Gastrocnemius medialis (tissue), 4 donors: ENCODE measurements at regions not wholly inside any gene's neighbourhood (a gene's known extent, or its start where the extent isn't known, plus 50 kb on each side); places are given as distances from the start of the nearest gene placed in this dataset.
A peak's percentile ranks its signal among the peaks of the same experiment; 100 is the strongest.
"Not testable (repeated sequence)": the region's sequence is repeated elsewhere in the genome, so short reads cannot be mapped to it uniquely, and the experiment has no call there.

Experiments used
- ATAC-seq, 2 donors: fragments of 150-250 bp; one replicate each; pipeline ENCODE4 v1.9.1; 2016
- DNase-seq, 2 donors: peaks; one replicate each; pipeline ENCODE4 v3.0.0-alpha.2; 2019
- H3K27ac ChIP-seq, 4 donors: fragments of 200-600 bp; sonication (generic); 1 replicate in 1 of 4; 2 replicates in 3 of 4; pipeline ENCODE4 v1.5.1; 2016 to 2018; ENCODE audit warnings: mild to moderate bottlenecking in 2 of 4, moderate library complexity in 1 of 4
- H3K27me3 ChIP-seq, 3 donors: fragments of 200-600 bp; sonication (generic) in 2 of 3; 1 replicate in 1 of 3; 2 replicates in 2 of 3; pipeline versions ENCODE4 v1.5.1 to v1.6.0; 2016 to 2019; ENCODE audit warnings: mild to moderate bottlenecking in 1 of 3, moderate library complexity in 1 of 3
- H3K36me3 ChIP-seq, 2 donors: fragments of 200-600 bp; sonication (generic) in 1 of 2; one replicate each; pipeline ENCODE4 v1.5.1; 2017 to 2018
- H3K4me1 ChIP-seq, 2 donors: fragments of 200-600 bp; sonication (generic) in 1 of 2; one replicate each; pipeline ENCODE4 v1.5.1; 2016 to 2017; ENCODE audit warnings: mild to moderate bottlenecking in 2 of 2
- H3K4me3 ChIP-seq, 4 donors: fragments of 200-600 bp; sonication (generic) in 3 of 4; 1 replicate in 1 of 4; 2 replicates in 3 of 4; pipeline ENCODE4 v1.5.1; 2016 to 2019; ENCODE audit warnings: mild to moderate bottlenecking in 2 of 4
- H3K9me3 ChIP-seq, 3 donors: fragments of 200-600 bp; sonication (generic) in 2 of 3; 1 replicate in 1 of 3; 2 replicates in 2 of 3; pipeline ENCODE4 v1.5.1; 2016 to 2019
- in situ Hi-C, 4 donors: fragments of 200-750 bp; cut with MboI; loops; one replicate each; pipeline versions ENCODE4 v1.15.0 to v1.8.0; 2017; ENCODE audit warnings: low sequenced_read_pairs in 4 of 4
- intact Hi-C: fragments of 100-400 bp; cut with DNase I; formaldehyde crosslinking; loops from one replicate; pipeline ENCODE4 v1.15.1; 2023; ENCODE audit warnings: low total_unique reads

DNA sequence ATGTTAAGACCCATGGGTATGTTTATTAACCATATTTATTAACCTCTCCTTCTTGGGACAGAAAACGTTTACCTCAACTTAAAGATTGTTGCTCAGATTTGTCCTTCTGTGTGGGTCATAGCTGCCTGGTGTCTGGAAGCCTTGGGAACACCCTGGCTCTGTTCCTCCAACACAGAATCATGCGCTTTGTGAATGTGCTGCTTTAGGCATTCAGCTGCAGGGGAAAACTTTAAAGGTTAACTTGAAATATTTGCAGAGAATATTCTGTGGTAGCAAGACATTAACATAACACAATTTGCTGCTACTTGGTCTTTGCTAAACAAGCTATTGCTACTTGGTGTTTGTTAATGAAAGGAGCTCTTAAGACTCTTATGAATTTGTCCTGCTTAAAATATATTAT lies 50.5 kb upstream of the THOC3 start:
- H3K9me3 ChIP-seq, H3K27me3 ChIP-seq, DNase-seq, H3K4me3 ChIP-seq, H3K27ac ChIP-seq, H3K4me1 ChIP-seq, in situ Hi-C loops, H3K36me3 ChIP-seq, intact Hi-C loops, ATAC-seq: not testable (repeated sequence)

DNA sequence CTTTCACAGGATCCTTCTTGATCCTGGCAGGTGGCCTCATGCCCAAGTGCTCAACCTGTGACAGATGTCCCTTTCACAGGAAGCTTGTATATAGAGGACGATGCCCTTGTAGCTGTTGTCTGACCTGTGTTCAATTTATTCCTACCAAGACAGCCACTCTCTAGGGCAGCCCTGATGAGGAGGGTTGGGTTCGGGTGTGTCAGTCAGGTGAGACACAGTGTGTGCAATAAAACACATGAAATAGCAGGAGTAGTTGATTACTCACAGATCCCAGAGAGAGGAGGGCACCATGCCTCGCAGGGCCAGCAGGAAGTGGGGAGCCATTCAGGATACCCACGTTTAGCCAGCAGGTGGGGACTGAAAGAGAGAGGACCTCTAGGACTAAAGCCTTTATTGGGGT lies 52.7 kb upstream of the THOC3 start:
- H3K4me1 ChIP-seq, intact Hi-C loops, DNase-seq, H3K36me3 ChIP-seq, ATAC-seq, H3K27ac ChIP-seq, H3K4me3 ChIP-seq, H3K27me3 ChIP-seq, H3K9me3 ChIP-seq, in situ Hi-C loops: not testable (repeated sequence)

DNA sequence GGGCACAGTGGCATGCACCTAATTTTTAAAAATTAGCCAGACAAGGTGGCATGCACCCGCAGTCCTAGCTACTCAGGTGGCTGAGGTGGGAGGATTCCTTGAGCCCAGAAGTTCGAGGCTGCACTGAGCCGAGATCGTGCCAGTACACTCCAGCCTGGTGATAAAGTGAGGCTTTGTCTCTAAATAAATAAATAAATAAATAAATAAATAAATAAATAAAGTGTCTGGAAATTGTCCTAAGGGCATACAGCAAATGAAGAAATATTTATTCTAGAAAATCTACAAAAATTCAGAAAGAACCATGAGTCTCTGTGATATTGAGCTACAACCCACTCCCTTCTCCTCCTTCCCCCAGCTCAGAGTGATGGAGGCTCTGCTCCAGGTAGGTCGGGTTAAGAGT lies 55.4 kb upstream of the THOC3 start:
- intact Hi-C loops, DNase-seq, in situ Hi-C loops, H3K27ac ChIP-seq, H3K27me3 ChIP-seq, ATAC-seq, H3K4me1 ChIP-seq, H3K36me3 ChIP-seq, H3K4me3 ChIP-seq, H3K9me3 ChIP-seq: not testable (repeated sequence)

DNA sequence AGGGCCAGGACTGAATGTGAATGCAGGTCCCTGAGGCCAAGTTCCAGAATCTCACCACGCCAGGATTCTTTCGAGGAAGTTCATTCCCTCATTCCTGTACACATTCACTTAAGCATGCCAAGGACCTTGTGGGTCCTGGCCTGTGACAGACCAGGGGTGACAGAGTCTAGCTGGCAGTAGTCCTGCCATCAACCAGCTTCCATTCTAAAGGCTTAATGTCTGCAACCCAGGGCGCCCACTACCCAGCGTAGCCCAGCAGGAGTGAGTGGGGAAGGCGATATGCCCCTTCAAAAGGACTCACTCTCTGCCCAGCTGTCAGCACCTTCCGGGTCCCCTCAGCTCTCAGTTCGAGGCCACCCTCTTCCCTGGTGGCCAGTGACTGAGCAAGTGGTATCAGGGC lies 61.3 kb upstream of the THOC3 start:
- H3K27me3 ChIP-seq, ATAC-seq, H3K4me3 ChIP-seq, in situ Hi-C loops, H3K27ac ChIP-seq, intact Hi-C loops, H3K9me3 ChIP-seq, DNase-seq, H3K36me3 ChIP-seq, H3K4me1 ChIP-seq: not testable (repeated sequence)

DNA sequence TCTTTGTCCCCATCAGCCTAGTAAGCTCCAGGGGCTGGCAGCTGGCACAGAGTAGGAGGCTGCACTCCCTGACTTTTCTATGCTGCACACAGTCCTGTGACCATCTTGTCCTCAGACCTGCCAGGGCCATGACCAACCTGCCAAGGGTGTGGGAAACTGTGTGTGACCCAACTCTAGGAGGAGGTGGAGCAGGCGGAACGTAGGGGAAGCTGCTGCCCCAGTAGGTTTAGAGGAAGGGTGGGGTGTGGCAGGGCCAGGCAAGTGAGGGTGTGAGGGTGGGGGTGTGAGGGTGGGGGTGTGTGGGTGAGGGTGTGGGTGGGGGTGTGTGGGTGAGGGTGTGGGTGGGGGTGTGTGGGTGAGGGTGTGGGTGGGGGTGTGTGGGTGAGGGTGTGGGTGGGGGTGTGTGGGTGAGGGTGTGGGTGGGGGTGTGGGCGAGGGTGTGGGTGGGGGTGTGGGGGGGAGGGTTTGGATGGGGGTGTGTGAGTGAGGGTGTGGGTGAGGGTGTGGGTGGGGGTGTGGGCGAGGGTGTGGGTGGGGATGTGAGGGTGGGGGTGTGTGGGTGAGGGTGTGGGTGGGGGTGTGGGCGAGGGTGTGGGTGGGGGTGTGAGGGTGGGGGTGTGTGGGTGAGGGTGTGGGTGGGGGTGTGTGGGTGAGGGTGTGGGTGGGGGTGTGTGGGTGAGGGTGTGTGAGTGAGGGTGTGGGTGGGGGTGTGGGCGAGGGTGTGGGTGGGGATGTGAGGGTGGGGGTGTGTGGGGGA lies 62.4 kb upstream of the THOC3 start:
- H3K4me3 ChIP-seq, DNase-seq, in situ Hi-C loops, H3K4me1 ChIP-seq, intact Hi-C loops, H3K36me3 ChIP-seq, H3K27me3 ChIP-seq, H3K9me3 ChIP-seq, H3K27ac ChIP-seq, ATAC-seq: not testable (repeated sequence)

DNA sequence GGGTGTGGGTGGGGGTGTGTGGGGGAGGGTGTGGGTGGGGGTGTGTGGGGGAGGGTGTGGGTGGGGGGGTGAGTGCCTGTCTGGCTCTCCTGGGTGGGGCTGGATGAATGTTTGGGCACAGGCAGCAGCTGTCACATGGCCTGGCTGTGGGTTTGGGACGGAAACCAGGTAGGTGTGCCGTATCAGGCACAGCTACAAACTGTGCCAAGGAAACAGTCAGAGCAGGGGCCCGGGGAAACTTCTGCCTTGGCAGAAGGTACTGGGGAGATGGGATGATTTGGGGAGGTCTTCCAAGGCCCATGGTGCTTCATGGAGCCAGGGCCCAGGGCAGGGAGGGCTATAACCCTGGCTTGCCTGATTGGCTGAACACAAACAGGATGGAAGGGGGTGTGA lies 63.0 kb upstream of the THOC3 start:
- intact Hi-C loops, in situ Hi-C loops, DNase-seq, H3K27ac ChIP-seq, H3K9me3 ChIP-seq, H3K4me3 ChIP-seq, ATAC-seq, H3K27me3 ChIP-seq, H3K36me3 ChIP-seq, H3K4me1 ChIP-seq: not testable (repeated sequence)

DNA sequence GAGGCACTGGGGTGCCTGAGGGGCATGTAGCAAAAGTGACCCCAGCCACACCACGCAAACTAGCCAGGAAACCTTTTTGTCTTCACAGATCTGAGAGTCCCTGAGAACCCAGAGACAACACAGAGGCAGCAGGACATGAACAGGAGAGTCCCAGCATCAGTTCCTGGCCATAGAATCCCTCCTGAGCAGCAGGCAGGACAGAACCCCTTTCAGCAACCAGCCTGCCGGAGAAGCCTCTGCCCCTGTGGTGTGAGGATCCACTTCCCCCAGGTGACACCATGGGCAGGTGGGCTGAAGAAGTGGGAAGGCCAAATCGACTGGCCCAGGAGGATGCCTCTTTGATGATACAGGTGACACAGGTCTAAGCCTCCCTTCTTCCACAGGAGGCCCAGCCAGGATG lies 65.1 kb upstream of the THOC3 start:
- H3K27ac ChIP-seq, H3K4me1 ChIP-seq, H3K4me3 ChIP-seq, H3K27me3 ChIP-seq, H3K36me3 ChIP-seq, ATAC-seq, intact Hi-C loops, H3K9me3 ChIP-seq, DNase-seq, in situ Hi-C loops: not testable (repeated sequence)

DNA sequence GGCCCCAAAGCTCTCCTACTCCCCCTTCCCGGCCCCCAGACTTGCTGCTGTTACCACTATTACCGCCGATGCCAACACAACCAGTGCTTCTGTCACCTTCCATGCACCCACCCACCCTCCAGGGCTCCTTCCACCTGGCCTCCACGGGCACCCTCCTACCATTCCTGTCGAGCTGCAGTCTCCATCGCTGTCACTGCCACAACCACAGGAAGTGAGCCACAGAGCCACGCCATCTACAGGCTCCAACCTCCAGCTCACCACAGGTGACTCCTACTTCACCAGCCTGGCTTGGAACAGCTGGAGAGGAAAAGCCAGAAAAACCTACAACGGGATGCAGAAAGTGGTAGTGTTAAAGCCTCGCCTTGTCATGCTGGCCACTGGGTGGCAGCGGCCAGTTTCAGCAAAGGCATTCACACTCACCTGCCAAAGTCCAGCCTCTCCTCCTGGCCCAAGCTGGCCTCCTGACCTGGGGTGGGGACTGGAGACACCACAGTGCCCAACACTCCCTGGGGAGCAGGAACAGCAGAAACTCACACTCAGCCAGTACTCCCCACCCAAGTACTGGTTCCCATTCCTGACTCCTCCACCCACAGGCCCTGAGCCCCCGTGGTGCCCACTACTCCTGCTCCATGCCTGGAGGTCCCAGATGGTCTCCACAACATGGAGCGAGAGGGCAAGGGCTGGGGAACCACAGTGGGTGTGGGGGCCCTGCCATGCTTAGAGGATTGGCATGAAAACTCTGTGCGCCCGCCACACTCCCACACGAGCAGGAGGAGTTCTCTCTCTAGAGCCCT lies 66.5 kb upstream of the THOC3 start:
- in situ Hi-C loops, intact Hi-C loops, DNase-seq, H3K9me3 ChIP-seq, H3K4me3 ChIP-seq, H3K4me1 ChIP-seq, H3K27ac ChIP-seq, H3K36me3 ChIP-seq, H3K27me3 ChIP-seq: not testable (repeated sequence)
- ATAC-seq = peak in 1 of 2 donors; percentile 36

DNA sequence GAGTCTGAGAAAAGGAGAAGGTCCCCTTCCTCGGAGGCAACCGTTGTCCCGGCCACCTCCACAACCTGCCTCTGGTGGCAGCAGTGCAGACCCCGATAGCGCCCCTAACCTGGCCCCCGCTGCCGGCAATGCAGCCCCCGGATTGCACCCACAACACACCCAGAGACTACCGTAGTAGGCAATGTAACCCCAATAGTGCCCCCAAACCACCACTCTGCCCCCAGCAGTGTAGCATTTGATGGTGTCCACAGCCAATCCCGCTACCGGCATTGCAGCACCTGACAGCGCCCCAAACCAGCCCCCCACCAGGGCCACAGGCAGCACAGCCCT lies 67.1 kb upstream of the THOC3 start:
- intact Hi-C loops, H3K4me1 ChIP-seq, in situ Hi-C loops, H3K27me3 ChIP-seq, H3K36me3 ChIP-seq, H3K4me3 ChIP-seq, H3K9me3 ChIP-seq, DNase-seq, H3K27ac ChIP-seq, ATAC-seq: not testable (repeated sequence)

DNA sequence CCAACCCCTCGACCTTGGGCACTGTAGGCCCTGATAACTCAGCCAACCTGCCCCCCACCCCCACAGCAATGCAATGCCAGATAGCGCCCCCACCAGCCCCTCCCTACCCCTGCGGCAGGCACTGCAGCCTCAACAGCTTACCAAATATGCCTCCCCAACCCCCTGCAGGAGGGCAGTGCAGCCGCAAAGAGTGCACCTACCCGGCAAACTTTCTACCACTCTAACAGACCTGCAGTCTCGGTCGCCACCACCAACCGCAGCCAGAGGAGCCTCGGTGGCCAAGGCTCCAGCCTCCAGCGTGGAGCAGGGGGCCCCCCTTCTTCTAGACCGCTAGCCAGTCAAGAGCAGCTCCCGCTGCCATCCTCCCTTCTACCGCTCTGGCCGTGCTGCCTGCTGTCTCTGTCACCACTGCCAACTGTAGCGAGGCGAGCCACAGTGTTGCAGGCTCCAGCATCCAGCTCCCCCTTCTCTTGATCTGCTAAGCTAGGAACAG lies 67.7 kb upstream of the THOC3 start:
- ATAC-seq, H3K9me3 ChIP-seq, H3K27ac ChIP-seq, H3K4me1 ChIP-seq, DNase-seq, H3K36me3 ChIP-seq, in situ Hi-C loops, intact Hi-C loops, H3K4me3 ChIP-seq, H3K27me3 ChIP-seq: not testable (repeated sequence)

DNA sequence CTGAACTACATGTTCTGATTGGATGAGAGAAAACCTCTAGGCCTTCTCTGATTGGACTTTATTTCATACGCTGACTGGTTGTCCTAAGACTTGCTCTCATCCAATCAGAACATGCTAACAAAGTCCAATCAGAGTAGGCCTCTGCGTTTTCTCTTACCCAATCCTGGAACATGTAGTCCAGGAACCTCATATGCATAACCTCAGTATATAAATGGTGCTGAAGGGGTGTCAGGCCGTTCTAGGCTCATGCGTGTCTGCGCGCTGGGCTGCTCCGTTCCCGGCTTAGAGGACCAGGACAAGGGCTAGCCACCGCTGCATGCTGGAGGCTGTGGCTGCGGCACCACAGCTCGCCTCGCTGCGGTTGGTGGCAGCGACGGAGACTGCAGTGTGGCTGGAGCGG lies 68.3 kb upstream of the THOC3 start:
- H3K27ac ChIP-seq, H3K36me3 ChIP-seq, H3K27me3 ChIP-seq, H3K4me1 ChIP-seq, H3K4me3 ChIP-seq, H3K9me3 ChIP-seq, in situ Hi-C loops, ATAC-seq, DNase-seq, intact Hi-C loops: not testable (repeated sequence)

DNA sequence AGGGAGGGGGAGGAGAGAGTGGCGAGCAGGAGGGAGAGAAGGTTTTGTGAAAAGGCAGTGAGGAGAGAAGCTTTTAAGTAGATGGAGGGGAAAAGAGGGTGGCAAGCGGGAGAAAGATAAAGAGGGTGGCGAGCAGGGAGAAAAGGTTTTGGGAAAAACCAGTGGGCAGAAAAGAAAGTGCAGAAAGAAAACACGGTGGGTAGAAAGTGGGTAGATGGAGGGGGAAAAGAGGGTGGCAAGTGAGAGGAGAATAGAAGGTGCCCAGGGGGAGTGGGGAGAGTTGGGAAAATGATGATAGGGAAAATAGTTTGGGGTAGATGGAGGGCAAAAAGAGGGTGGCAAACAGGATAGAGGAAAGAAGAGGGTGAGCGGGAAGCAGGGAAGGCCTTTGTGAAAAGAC lies 69.1 kb upstream of the THOC3 start:
- H3K4me1 ChIP-seq, in situ Hi-C loops, H3K36me3 ChIP-seq, ATAC-seq, H3K4me3 ChIP-seq, DNase-seq, intact Hi-C loops, H3K27me3 ChIP-seq, H3K9me3 ChIP-seq, H3K27ac ChIP-seq: not testable (repeated sequence)
